Breast epithelium (tissue), 4 donors: ENCODE measurements at regions not wholly inside any gene's neighbourhood (a gene's known extent, or its start where the extent isn't known, plus 50 kb on each side); places are given as distances from the start of the nearest gene placed in this dataset.
A peak's percentile ranks its signal among the peaks of the same experiment; 100 is the strongest.

Source experiments
- DNase-seq, 2 donors: peaks; one replicate each; pipeline ENCODE4 v3.0.0-alpha.2; 2019; ENCODE audit warnings: low spot score in 2 of 2
- H3K27ac ChIP-seq, 2 donors: fragments of 200-600 bp; sonication (generic) in 1 of 2; one replicate each; pipeline ENCODE4 v1.5.1; 2016 to 2019; ENCODE audit warnings: mild to moderate bottlenecking in 1 of 2
- H3K27me3 ChIP-seq, 2 donors: fragments of 200-600 bp; sonication (generic) in 1 of 2; one replicate each; pipeline versions ENCODE4 v1.5.1 to v1.6.0; 2017 to 2019; ENCODE audit warnings: control low read depth in 1 of 2, mild to moderate bottlenecking in 1 of 2
- H3K36me3 ChIP-seq: fragments of 200-600 bp; one replicate; pipeline ENCODE4 v1.5.1; 2019
- H3K4me1 ChIP-seq, 2 donors: fragments of 200-600 bp; sonication (generic); one replicate each; pipeline ENCODE4 v1.5.1; 2016 to 2019; ENCODE audit warnings: control low read depth in 1 of 2
- H3K4me3 ChIP-seq, 3 donors: fragments of 200-600 bp; sonication (generic); 1 replicate in 2 of 3; 2 replicates in 1 of 3; pipeline ENCODE4 v1.5.1; 2016 to 2019; ENCODE audit warnings: mild to moderate bottlenecking in 3 of 3, moderate library complexity in 2 of 3
- H3K9me3 ChIP-seq, 2 donors: fragments of 200-600 bp; sonication (generic) in 1 of 2; one replicate each; pipeline ENCODE4 v1.5.1; 2016 to 2019; ENCODE audit warnings: control low read depth in 1 of 2
- CTCF ChIP-seq, 3 donors: fragments of 450-650 bp; IDR thresholded peaks; one replicate each; pipeline ENCODE4 v1.5.1; 2016 to 2017; ENCODE audit warnings: antibody characterized with exemption in 3 of 3, mild to moderate bottlenecking in 3 of 3, moderate library complexity in 3 of 3
- POLR2A ChIP-seq: fragments of 450-650 bp; IDR thresholded peaks from one replicate; pipeline ENCODE4 v1.6.1; 2016; ENCODE audit warnings: antibody characterized with exemption, mild to moderate bottlenecking, moderate library complexity
- POLR2AphosphoS5 ChIP-seq, 3 donors: sonication (generic); formaldehyde crosslinking; IDR thresholded peaks; one replicate each; pipeline ENCODE4 v1.6.1; 2017; ENCODE audit warnings: antibody characterized with exemption in 3 of 3
- intact Hi-C: fragments of 100-400 bp; cut with DNase I; formaldehyde crosslinking; loops from one replicate; pipeline ENCODE4 v1.15.1; 2023; ENCODE audit warnings: low total_unique reads

DNA sequence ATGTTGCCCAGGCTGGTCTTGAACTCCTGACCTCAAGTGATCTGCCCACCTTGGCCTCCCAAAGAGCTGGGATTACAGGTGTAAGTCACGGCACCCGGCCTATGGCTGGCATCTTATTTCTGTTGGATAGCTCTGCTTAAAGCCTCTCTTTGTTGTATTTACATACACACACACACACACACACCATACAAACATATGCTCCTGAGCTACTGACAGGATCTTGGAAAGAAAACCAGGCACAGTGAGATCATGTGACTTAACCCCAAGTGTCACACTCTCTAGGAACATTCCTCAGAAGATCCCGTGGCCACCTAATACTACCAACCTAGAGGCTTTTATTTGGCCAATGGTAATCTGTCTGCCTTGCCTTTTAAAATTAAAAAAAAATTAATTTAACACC is 85.1 kb upstream of the HAAO start:
- Histone ChIP-seq H3K4me1 (peaks cover 17 to 26% of the 10 kb centered on the region in 2 donors), H3K27me3 (no peaks in the 10 kb centered on the region), H3K27ac (peak overlapping the region; percentile 48 to 71), H3K36me3 (no peaks in the 10 kb centered on the region), H3K9me3 (no peaks in the 10 kb centered on the region), H3K4me3 (no peak overlapping the region)
- intact Hi-C loops: loop anchor here (10.0 kb wide), 1 partner anchor 47 kb away; no protein-coding TSS in a partner anchor
- no peak for TF ChIP-seq POLR2A
- no peak for TF ChIP-seq CTCF (IDR thresholded peaks at IDR 0.05)
- TF ChIP-seq POLR2AphosphoS5 (IDR thresholded peaks at IDR 0.05): no peak
- DNase-seq: no peak

DNA sequence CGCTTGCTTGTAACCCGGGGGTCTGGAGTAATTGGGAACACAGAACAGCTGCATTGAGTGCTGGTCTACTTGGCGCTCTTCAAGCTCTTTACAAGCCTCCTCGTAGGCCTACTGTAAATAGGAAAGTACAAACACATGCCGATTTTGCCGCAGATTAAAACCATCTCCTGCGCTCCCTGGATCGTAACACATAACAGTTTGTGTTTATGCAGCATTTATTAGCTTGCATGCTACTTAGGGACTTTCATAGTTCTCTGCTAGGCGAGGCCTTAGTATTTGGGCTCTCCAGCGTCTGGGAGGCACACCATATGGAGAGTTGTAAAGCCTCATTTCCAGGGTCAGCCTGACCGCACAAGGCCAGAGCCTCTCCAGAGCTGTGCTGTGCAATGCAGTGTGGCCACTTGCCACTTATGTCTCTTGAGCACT is 84.0 kb upstream of the HAAO start:
- Histone ChIP-seq H3K27ac (peak overlapping the region; percentile 91 to 96), H3K4me1 (peaks cover 17 to 27% of the 10 kb centered on the region in 2 donors), H3K36me3 (no peaks in the 10 kb centered on the region), H3K27me3 (no peaks in the 10 kb centered on the region), H3K4me3 (no peak overlapping the region), H3K9me3 (no peaks in the 10 kb centered on the region)
- TF ChIP-seq POLR2A (no peak), CTCF (IDR thresholded peaks at IDR 0.05) (no peak), POLR2AphosphoS5 (IDR thresholded peaks at IDR 0.05) (no peak)
- no peak for DNase-seq
- intact Hi-C loops: loop anchor here (10.0 kb wide), 1 partner anchor 48 kb away; no protein-coding TSS in a partner anchor

DNA sequence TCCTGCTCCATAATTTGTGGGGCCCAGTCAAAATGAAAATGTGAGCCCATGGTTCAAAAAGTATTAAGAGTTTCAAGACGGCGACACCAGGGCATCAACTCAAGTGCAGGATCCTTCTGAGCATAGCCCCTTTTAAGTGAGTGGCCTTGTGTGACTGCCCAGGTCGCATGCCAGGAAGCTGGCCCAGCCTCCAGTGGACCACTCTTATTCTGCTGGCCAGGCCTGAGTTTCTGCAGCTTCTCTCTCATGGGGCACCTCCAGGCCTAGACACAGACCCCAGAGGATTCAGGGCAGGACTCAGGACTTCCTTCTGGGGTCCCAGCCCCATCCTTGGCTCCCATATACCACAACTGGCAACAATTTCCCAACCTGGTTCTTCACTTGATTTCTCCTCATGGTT is 83.5 kb upstream of the HAAO start:
- intact Hi-C loops: loop anchor here (10.0 kb wide), 1 partner anchor 49 kb away; no protein-coding TSS in a partner anchor
- no peaks in the 10 kb centered on the region for H3K36me3 ChIP-seq
- no peak overlapping the region for H3K4me3 ChIP-seq
- peak overlapping the region; percentile 91 to 96 for H3K27ac ChIP-seq
- no peaks in the 10 kb centered on the region for H3K9me3 ChIP-seq
- H3K4me1 ChIP-seq: peaks cover 14 to 27% of the 10 kb centered on the region in 2 donors
- no peaks in the 10 kb centered on the region for H3K27me3 ChIP-seq
- DNase-seq: no peak
- TF ChIP-seq POLR2AphosphoS5 (IDR thresholded peaks at IDR 0.05): no peak
- no peak for TF ChIP-seq CTCF (IDR thresholded peaks at IDR 0.05)
- TF ChIP-seq POLR2A: no peak

- H3K4me1 ChIP-seq: peaks cover 10 to 27% of the 10 kb centered on the region in 2 donors
Observed at GRCh38 chr2:42874949-42875801, 82.8 kb upstream of the HAAO start.

DNA sequence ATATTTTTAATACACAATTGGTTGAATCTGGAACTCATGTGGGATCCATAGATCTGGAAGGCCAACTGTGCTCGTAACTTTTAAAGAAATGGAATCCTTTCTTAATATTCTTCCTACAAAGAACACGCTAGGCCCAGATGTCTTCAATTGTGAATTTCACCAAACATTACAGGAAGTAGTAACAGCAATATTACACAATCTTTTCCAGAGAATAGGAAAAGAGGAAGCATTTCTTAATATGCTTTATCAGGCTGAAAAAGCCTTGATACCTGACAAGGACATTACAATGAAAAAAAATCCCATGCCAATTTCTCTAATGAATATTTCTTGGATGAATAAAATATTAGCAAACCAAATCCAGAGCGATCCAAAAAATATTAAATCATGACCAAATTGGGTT is 80.3 kb upstream of the HAAO start:
- TF ChIP-seq POLR2AphosphoS5 (IDR thresholded peaks at IDR 0.05) (no peak), CTCF (IDR thresholded peaks at IDR 0.05) (no peak), POLR2A (no peak)
- Histone ChIP-seq H3K9me3 (no peaks in the 10 kb centered on the region), H3K27me3 (no peaks in the 10 kb centered on the region), H3K36me3 (no peaks in the 10 kb centered on the region), H3K4me3 (no peak overlapping the region), H3K4me1 (peaks cover 10 to 31% of the 10 kb centered on the region in 2 donors), H3K27ac (peak overlapping the region in 1 of 2 donors; percentile 34)
- DNase-seq: no peak
- intact Hi-C loops: loop anchor here (10.0 kb wide), 1 partner anchor 52 kb away; no protein-coding TSS in a partner anchor

More at GRCh38 chr2:42874949-42875801, 82.8 kb upstream of the HAAO start:
- TF ChIP-seq POLR2A: no peak
- peak in 1 of 3 donors; percentile 31 for TF ChIP-seq POLR2AphosphoS5 (IDR thresholded peaks at IDR 0.05)
- Histone ChIP-seq H3K27me3 (no peaks in the 10 kb centered on the region), H3K9me3 (no peaks in the 10 kb centered on the region), H3K36me3 (no peaks in the 10 kb centered on the region), H3K4me3 (peak overlapping the region in 1 of 3 donors; percentile 17), H3K27ac (peak overlapping the region; percentile 91 to 96)
- peak in 1 of 2 donors; percentile 59 for DNase-seq
- intact Hi-C loops: loop anchor here (10.0 kb wide), 1 partner anchor 50 kb away; no protein-coding TSS in a partner anchor
